Esophagus muscularis mucosa (tissue), 4 donors: ENCODE measurements at regions not wholly inside any gene's neighbourhood (a gene's known extent, or its start where the extent isn't known, plus 50 kb on each side); places are given as distances from the start of the nearest gene placed in this dataset.

Experiments
- DNase-seq: peaks from one replicate; pipeline ENCODE4 v3.0.0-alpha.2; 2017; ENCODE audit errors: extremely low spot score
- H3K27ac ChIP-seq, 4 donors: fragments of 200-600 bp; sonication (generic); replicated peaks in 1 of 4; 1 replicate in 3 of 4; 2 replicates in 1 of 4; pipeline ENCODE4 v1.5.1; 2016 to 2019; ENCODE audit warnings: mild to moderate bottlenecking in 1 of 4
- H3K27me3 ChIP-seq, 4 donors: fragments of 200-600 bp; sonication (generic); one replicate each; pipeline versions ENCODE4 v1.5.1 to v1.6.0; 2016 to 2019
- H3K36me3 ChIP-seq, 4 donors: fragments of 200-600 bp; sonication (generic); one replicate each; pipeline ENCODE4 v1.5.1; 2016 to 2019
- H3K4me1 ChIP-seq, 4 donors: fragments of 200-600 bp; sonication (generic); one replicate each; pipeline ENCODE4 v1.5.1; 2016 to 2019
- H3K4me3 ChIP-seq, 4 donors: fragments of 200-600 bp; sonication (generic); 1 replicate in 2 of 4; 2 replicates in 2 of 4; pipeline ENCODE4 v1.5.1; 2016 to 2019; ENCODE audit warnings: mild to moderate bottlenecking in 4 of 4, moderate library complexity in 1 of 4
- H3K9me3 ChIP-seq, 4 donors: fragments of 200-600 bp; sonication (generic); 1 replicate in 3 of 4; 2 replicates in 1 of 4; pipeline ENCODE4 v1.5.1; 2016 to 2019
- CTCF ChIP-seq, 3 experiments: fragments of 200-600 bp in 2 of 3; fragments of 450-650 bp in 1 of 3; sonication (generic) in 2 of 3; IDR thresholded peaks; one replicate each; pipeline ENCODE4 v1.5.1; 2017 to 2019; ENCODE audit warnings: antibody characterized with exemption in 3 of 3, mild to moderate bottlenecking in 2 of 3, moderate library complexity in 1 of 3
- EP300 ChIP-seq: sonication (generic); formaldehyde crosslinking; IDR thresholded peaks from one replicate; pipeline ENCODE4 v1.6.1; 2017; ENCODE audit warnings: antibody characterized with exemption
- POLR2A ChIP-seq: fragments of 450-650 bp; IDR thresholded peaks from one replicate; pipeline ENCODE4 v1.6.1; 2017; ENCODE audit warnings: antibody characterized with exemption, moderate library complexity, mild to moderate bottlenecking, low read depth
- POLR2AphosphoS5 ChIP-seq, 2 donors: sonication (generic); formaldehyde crosslinking; IDR thresholded peaks; one replicate each; pipeline ENCODE4 v1.6.1; 2017; ENCODE audit warnings: antibody characterized with exemption in 2 of 2
- WGBS: methylation state at CpG from one replicate; pipeline ENCODE4 v1.1.5; 2018; 5-methylcytosine and 5-hydroxymethylcytosine counted together
- intact Hi-C: fragments of 100-400 bp; cut with DNase I; formaldehyde crosslinking; loops from one replicate; pipeline ENCODE4 v1.15.1; 2023

GRCh38 chr2:120953066-120953756, 217.5 kb downstream of the GLI2 start:
- peaks cover 0 to 8% (median under 1%) of the 10 kb centered on the region in 4 donors for H3K4me1 ChIP-seq
- intact Hi-C loops: loop anchor here (10.0 kb wide), 1 partner anchor 112 kb away; no protein-coding TSS in a partner anchor
- no peaks in the 10 kb centered on the region for H3K9me3 ChIP-seq
- peaks cover 0 to 33% (median 7%) of the 10 kb centered on the region in 4 donors for H3K36me3 ChIP-seq
- no peaks in the 10 kb centered on the region for H3K27me3 ChIP-seq
- DNase-seq: no peak
- H3K27ac ChIP-seq: no peak overlapping the region
- TF ChIP-seq POLR2A (no peak), CTCF (IDR thresholded peaks at IDR 0.05) (no peak)
- H3K4me3 ChIP-seq: no peak overlapping the region
- WGBS: 81% methylated on average over 7 of the region's 7 CpGs

- Histone ChIP-seq H3K36me3 (peaks cover 0 to 33% (median 7%) of the 10 kb centered on the region in 4 donors), H3K9me3 (no peaks in the 10 kb centered on the region), H3K27ac (no peak overlapping the region), H3K4me1 (peaks cover 6 to 16% (median 8%) of the 10 kb centered on the region in 4 donors), H3K27me3 (no peaks in the 10 kb centered on the region), H3K4me3 (no peak overlapping the region)
- 88% methylated on average over 16 of the region's 16 CpGs for WGBS
- intact Hi-C loops: loop anchor here (10.0 kb wide), 1 partner anchor 111 kb away; no protein-coding TSS in a partner anchor
- no peak for DNase-seq
- no peak for TF ChIP-seq POLR2AphosphoS5 (IDR thresholded peaks at IDR 0.05)
- TF ChIP-seq POLR2A: no peak
- TF ChIP-seq CTCF (IDR thresholded peaks at IDR 0.05): no peak
- TF ChIP-seq EP300: no peak
These were observed 218.3 kb downstream of the GLI2 start for GRCh38 chr2:120953843-120954584.

- intact Hi-C loops: loop anchor here (10.0 kb wide), 1 partner anchor 110 kb away; no protein-coding TSS in a partner anchor
- TF ChIP-seq POLR2A (no peak), EP300 (no peak), CTCF (IDR thresholded peaks at IDR 0.05) (no peak), POLR2AphosphoS5 (IDR thresholded peaks at IDR 0.05) (no peak)
- 77% methylated on average over 6 of the region's 8 CpGs for WGBS
These were observed 219.3 kb downstream of the GLI2 start for GRCh38 chr2:120954939-120955338.

GRCh38 chr2:120955427-120955826, 219.8 kb downstream of the GLI2 start:
- DNase-seq: no peak
- no peaks in the 10 kb centered on the region for H3K9me3 ChIP-seq
- H3K4me1 ChIP-seq: peaks cover 11 to 27% (median 18%) of the 10 kb centered on the region in 4 donors
- H3K27ac ChIP-seq: no peak overlapping the region
- 70% methylated on average over 5 of the region's 8 CpGs for whole genome bisulfite sequencing
- TF ChIP-seq CTCF (IDR thresholded peaks at IDR 0.05): no peak
- TF ChIP-seq POLR2A: no peak
- no peak for TF ChIP-seq POLR2AphosphoS5 (IDR thresholded peaks at IDR 0.05)
- TF ChIP-seq EP300: no peak
- intact Hi-C loops: loop anchor here (10.0 kb wide), 1 partner anchor 109 kb away; no protein-coding TSS in a partner anchor
- H3K27me3 ChIP-seq: no peaks in the 10 kb centered on the region
- no peak overlapping the region for H3K4me3 ChIP-seq
- peaks cover 0 to 33% (median 7%) of the 10 kb centered on the region in 4 donors for H3K36me3 ChIP-seq

More at GRCh38 chr2:120954939-120955338, 219.3 kb downstream of the GLI2 start:
- DNase-seq: no peak
- Histone ChIP-seq H3K36me3 (peaks cover 0 to 33% (median 7%) of the 10 kb centered on the region in 4 donors), H3K9me3 (no peaks in the 10 kb centered on the region), H3K4me1 (peaks cover 11 to 26% (median 17%) of the 10 kb centered on the region in 4 donors), H3K4me3 (no peak overlapping the region), H3K27ac (no peak overlapping the region), H3K27me3 (no peaks in the 10 kb centered on the region)
